Activated CD4-positive, alpha-beta memory T cell treated with anti-CD3 and anti-CD28 coated beads for 36 hours (primary cell): ENCODE measurements at regions not wholly inside any gene's neighbourhood (a gene's known extent, or its start where the extent isn't known, plus 50 kb on each side); places are given as distances from the start of the nearest gene placed in this dataset.

ENCODE experiments used
- CTCF ChIA-PET: fragments of 350-600 bp; sonication (Branson Sonifier 250); formaldehyde crosslinking; loops from one replicate; lab custom pipeline; 2021; ENCODE audit warnings: antibody characterized with exemption, inconsistent platforms; lab: Charles Lee
- POLR2A ChIA-PET: fragments of 350-600 bp; sonication (Branson Sonifier 250); formaldehyde crosslinking; loops from one replicate; lab custom pipeline; 2021; ENCODE audit warnings: antibody characterized with exemption; lab: Charles Lee
- DNase-seq: peaks from one replicate; pipeline ENCODE4 v3.0.0-alpha.2; 2020
- H3K27ac Mint-ChIP-seq: one replicate; pipeline ENCODE4 v1.8.0; 2021; ENCODE audit warnings: mixed read lengths
- H3K27me3 Mint-ChIP-seq: one replicate; pipeline ENCODE4 v1.8.0; 2021; ENCODE audit warnings: mixed read lengths
- H3K36me3 Mint-ChIP-seq: one replicate; pipeline ENCODE4 v1.8.0; 2021; ENCODE audit warnings: mixed read lengths
- H3K4me1 Mint-ChIP-seq: one replicate; pipeline ENCODE4 v1.8.0; 2021; ENCODE audit warnings: low read depth, mixed read lengths
- H3K4me3 Mint-ChIP-seq: one replicate; pipeline ENCODE4 v1.8.0; 2021; ENCODE audit warnings: mild to moderate bottlenecking, mixed read lengths
- H3K9me3 Mint-ChIP-seq: one replicate; pipeline ENCODE4 v1.8.0; 2021; ENCODE audit warnings: mixed read lengths
- intact Hi-C: fragments of 100-400 bp; cut with micrococcal nuclease; formaldehyde crosslinking; loops from one replicate; pipeline ENCODE4 v1.15.1; 2023

- Mint-ChIP-seq H3K9me3 (peaks cover 5% of the 10 kb centered on the region), H3K4me1 (peaks cover 77% of the 10 kb centered on the region), H3K4me3 (no peak overlapping the region), H3K27me3 (no peaks in the 10 kb centered on the region), H3K36me3 (peaks cover 11% of the 10 kb centered on the region), H3K27ac (peak overlapping the region; percentile 87)
- ChIA-PET CTCF (interaction anchor here (0.8 to 1.7 kb wide), 9 partner anchors 10 to 167 kb away, joined by 3 to 9 read pairs (median 5); no protein-coding TSS in a partner anchor), POLR2A (interaction anchor here (0.8 to 2.1 kb wide), 10 partner anchors 10 to 882 kb away, joined by 3 to 14 read pairs (median 4); no protein-coding TSS in a partner anchor)
- intact Hi-C loops: loop anchor here (1.0 kb wide), 1 partner anchor 8 kb away; no protein-coding TSS in a partner anchor
- DNase-seq: peak; percentile 77
Measured at GRCh38 chr10:33126742-33127141, 168.7 kb upstream of the ITGB1 start.

- H3K9me3 Mint-ChIP-seq: peaks cover 5% of the 10 kb centered on the region
- intact Hi-C loops: loop anchor here (1.0 kb wide), 1 partner anchor 8 kb away; no protein-coding TSS in a partner anchor
- peaks cover 11% of the 10 kb centered on the region for H3K36me3 Mint-ChIP-seq
- ChIA-PET CTCF (interaction anchor here (0.8 to 4.2 kb wide), 8 partner anchors 8 to 117 kb away, joined by 3 to 19 read pairs (median 6); no protein-coding TSS in a partner anchor), POLR2A (interaction anchor here (0.6 to 2.1 kb wide), 9 partner anchors 9 to 882 kb away, joined by 3 to 14 read pairs (median 4); no protein-coding TSS in a partner anchor)
- H3K27me3 Mint-ChIP-seq: no peaks in the 10 kb centered on the region
- peak; percentile 64 for DNase-seq
- peak overlapping the region; percentile 87 for H3K27ac Mint-ChIP-seq
- peaks cover 81% of the 10 kb centered on the region for H3K4me1 Mint-ChIP-seq
- H3K4me3 Mint-ChIP-seq: peak overlapping the region; percentile 8
Measured at GRCh38 chr10:33125522-33126517, 167.8 kb upstream of the ITGB1 start.

- CTCF ChIA-PET: interaction anchor here (4.2 kb wide), 1 partner anchor 9 kb away, joined by 19 read pairs; no protein-coding TSS in a partner anchor
- Mint-ChIP-seq H3K4me3 (no peak overlapping the region), H3K27ac (peak overlapping the region; percentile 87)
Measured at GRCh38 chr10:33125111-33125510, 167.1 kb upstream of the ITGB1 start.

GRCh38 chr10:33123680-33124079, 165.7 kb upstream of the ITGB1 start:
- Mint-ChIP-seq H3K36me3 (peaks cover 7% of the 10 kb centered on the region), H3K4me1 (peaks cover 83% of the 10 kb centered on the region), H3K27ac (no peak overlapping the region), H3K27me3 (no peaks in the 10 kb centered on the region), H3K9me3 (peaks cover 5% of the 10 kb centered on the region), H3K4me3 (no peak overlapping the region)
- no peak for DNase-seq
- POLR2A ChIA-PET: interaction anchor here (0.7 kb wide), 1 partner anchor 98 kb away, joined by 5 read pairs; no protein-coding TSS in a partner anchor
- CTCF ChIA-PET: interaction anchor here (0.8 to 4.2 kb wide), 2 partner anchors 10 to 19 kb away, joined by 3 to 19 read pairs; no protein-coding TSS in a partner anchor
- intact Hi-C loops: no loop called here

More at GRCh38 chr10:33125111-33125510, 167.1 kb upstream of the ITGB1 start:
- intact Hi-C loops: no loop called here
- Mint-ChIP-seq H3K4me1 (peaks cover 84% of the 10 kb centered on the region), H3K27me3 (no peaks in the 10 kb centered on the region), H3K9me3 (peaks cover 5% of the 10 kb centered on the region), H3K36me3 (peaks cover 11% of the 10 kb centered on the region)
- POLR2A ChIA-PET: no interaction called here
- no peak for DNase-seq

- Mint-ChIP-seq H3K4me3 (no peak overlapping the region), H3K9me3 (peaks cover 5% of the 10 kb centered on the region), H3K27me3 (no peaks in the 10 kb centered on the region), H3K36me3 (peaks cover 8% of the 10 kb centered on the region), H3K27ac (no peak overlapping the region), H3K4me1 (peaks cover 87% of the 10 kb centered on the region)
- CTCF ChIA-PET: interaction anchor here (1.0 to 4.2 kb wide), 2 partner anchors 12 to 212 kb away, joined by 3 to 19 read pairs; partner anchors contain the start of gene NRP1
- DNase-seq: peak; percentile 7
- intact Hi-C loops: no loop called here
- POLR2A ChIA-PET: interaction anchor here (1.0 to 2.3 kb wide), 2 partner anchors 14 to 21 kb away, joined by 3 to 9 read pairs; no protein-coding TSS in a partner anchor
Measured at GRCh38 chr10:33122014-33122809, 164.2 kb upstream of the ITGB1 start.

- CTCF ChIA-PET: interaction anchor here (0.7 to 2.4 kb wide), 6 partner anchors 11 to 111 kb away, joined by 3 to 10 read pairs (median 4); no protein-coding TSS in a partner anchor
- Mint-ChIP-seq H3K27me3 (no peaks in the 10 kb centered on the region), H3K27ac (peak overlapping the region; percentile 81), H3K36me3 (peaks cover 3% of the 10 kb centered on the region), H3K4me1 (peaks cover 87% of the 10 kb centered on the region), H3K9me3 (no peaks in the 10 kb centered on the region), H3K4me3 (no peak overlapping the region)
- no peak for DNase-seq
- intact Hi-C loops: loop anchor here (1.0 to 2.0 kb wide), 6 partner anchors 14 to 132 kb away; no protein-coding TSS in a partner anchor
- POLR2A ChIA-PET: interaction anchor here (0.6 to 2.4 kb wide), 7 partner anchors 9 to 1517 kb away, joined by 3 to 16 read pairs (median 4); no protein-coding TSS in a partner anchor
Measured at GRCh38 chr10:33120700-33121099, 162.7 kb upstream of the ITGB1 start.

GRCh38 chr10:33120275-33120674, 162.2 kb upstream of the ITGB1 start:
- Mint-ChIP-seq H3K4me1 (peaks cover 87% of the 10 kb centered on the region), H3K4me3 (no peak overlapping the region), H3K27me3 (no peaks in the 10 kb centered on the region), H3K36me3 (peaks cover 3% of the 10 kb centered on the region), H3K9me3 (no peaks in the 10 kb centered on the region), H3K27ac (peak overlapping the region; percentile 56)
- ChIA-PET CTCF (interaction anchor here (0.7 to 2.4 kb wide), 5 partner anchors 11 to 111 kb away, joined by 3 to 10 read pairs (median 3); no protein-coding TSS in a partner anchor), POLR2A (interaction anchor here (0.9 to 2.4 kb wide), 6 partner anchors 9 to 70 kb away, joined by 3 to 16 read pairs (median 4); no protein-coding TSS in a partner anchor)
- intact Hi-C loops: loop anchor here (1.0 to 2.0 kb wide), 6 partner anchors 14 to 133 kb away; no protein-coding TSS in a partner anchor
- no peak for DNase-seq

GRCh38 chr10:33117816-33118215, 159.8 kb upstream of the ITGB1 start:
- Mint-ChIP-seq H3K4me1 (peaks cover 95% of the 10 kb centered on the region), H3K27ac (peak overlapping the region; percentile 81), H3K4me3 (peak overlapping the region; percentile 1), H3K36me3 (peaks cover 7% of the 10 kb centered on the region), H3K27me3 (peaks cover 4% of the 10 kb centered on the region), H3K9me3 (no peaks in the 10 kb centered on the region)
- ChIA-PET CTCF (interaction anchor here (0.8 to 1.4 kb wide), 2 partner anchors 16 to 109 kb away, joined by 3 to 5 read pairs; no protein-coding TSS in a partner anchor), POLR2A (interaction anchor here (0.6 to 2.9 kb wide), 3 partner anchors 8 to 36 kb away, joined by 3 to 16 read pairs (median 3); no protein-coding TSS in a partner anchor)
- intact Hi-C loops: loop anchor here (1.0 to 5.0 kb wide), 3 partner anchors 130 to 741 kb away; partner anchors contain the start of gene ITGB1
- peak; percentile 74 for DNase-seq

GRCh38 chr10:33117230-33117629, 159.2 kb upstream of the ITGB1 start:
- intact Hi-C loops: loop anchor here (5.0 kb wide), 2 partner anchors 160 to 740 kb away; partner anchors contain the start of gene ITGB1
- ChIA-PET CTCF (interaction anchor here (1.4 to 2.4 kb wide), 6 partner anchors 9 to 108 kb away, joined by 5 to 18 read pairs (median 10); no protein-coding TSS in a partner anchor), POLR2A (interaction anchor here (1.1 to 3.4 kb wide), 7 partner anchors 9 to 36 kb away, joined by 3 to 24 read pairs (median 14); no protein-coding TSS in a partner anchor)
- Mint-ChIP-seq H3K9me3 (no peaks in the 10 kb centered on the region), H3K4me3 (peak overlapping the region; percentile 1), H3K4me1 (peaks cover 94% of the 10 kb centered on the region), H3K27me3 (peaks cover 4% of the 10 kb centered on the region), H3K36me3 (peaks cover 6% of the 10 kb centered on the region), H3K27ac (peak overlapping the region; percentile 81)
- no peak for DNase-seq
